B cell (primary cell): ENCODE measurements at regions not wholly inside any gene's neighbourhood (a gene's known extent, or its start where the extent isn't known, plus 50 kb on each side); places are given as distances from the start of the nearest gene placed in this dataset.

Experiments used
- CTCF ChIP-seq: fragments of 200-600 bp; IDR thresholded peaks from one replicate; pipeline ENCODE4 v1.8.0; 2022; ENCODE audit warnings: antibody characterized with exemption, mild to moderate bottlenecking
- EZH2 ChIP-seq: IDR thresholded peaks from 2 replicates; pipeline ENCODE4 v1.6.1; 2012; ENCODE audit warnings: borderline replicate concordance, low read depth, mild to moderate bottlenecking, moderate library complexity, low read length; ENCODE audit not compliant: insufficient read depth, poor library complexity, severe bottlenecking

DNA sequence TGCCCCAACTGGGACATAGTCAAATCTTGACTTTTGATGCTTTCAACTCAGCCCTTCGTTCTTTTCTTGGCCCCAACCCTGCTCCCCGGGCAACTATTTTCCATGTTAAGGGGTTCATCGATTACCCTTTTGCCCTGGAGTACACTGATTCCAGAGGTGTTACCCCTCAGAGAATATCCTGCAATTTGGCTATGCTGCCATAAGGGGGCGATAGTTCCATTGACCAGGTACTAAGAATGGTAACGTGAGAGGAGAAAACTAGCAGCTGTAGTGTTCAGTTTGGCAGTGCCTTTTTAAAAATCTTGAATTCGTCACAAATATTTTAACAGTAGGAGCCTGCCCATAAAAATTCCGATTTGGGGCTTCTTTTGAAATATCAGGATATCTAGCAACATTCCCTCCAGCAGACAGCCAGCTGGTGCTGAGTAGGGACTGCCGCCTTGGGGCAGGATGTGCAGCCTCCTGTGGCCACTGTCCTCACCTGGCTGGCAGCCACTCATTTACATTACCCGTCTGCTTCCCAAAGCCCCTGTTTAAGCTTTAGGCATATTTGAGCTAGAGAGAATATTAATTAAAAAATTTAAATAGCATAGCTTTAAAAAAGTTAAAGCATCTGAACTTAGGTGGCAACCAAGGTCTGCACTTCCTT, 146.3 kb upstream of the SKOR2 start:
- TF ChIP-seq CTCF (no peak), EZH2 (no peak)
